A673 (cell line): ENCODE measurements at regions not wholly inside any gene's neighbourhood (a gene's known extent, or its start where the extent isn't known, plus 50 kb on each side); places are given as distances from the start of the nearest gene placed in this dataset.

Experiments
- BruUV-seq: library from RNA; stranded (reverse); fragments of 400-500 nt; replicated peaks from 2 replicates; lab custom pipeline; 2021; lab: Mats Ljungman, UMichigan
- CTCF ChIA-PET: fragments of 300-600 bp; sonication (Branson Sonifier 250); formaldehyde crosslinking; loops from one replicate; lab custom pipeline; 2022; ENCODE audit warnings: antibody characterized with exemption; lab: Charles Lee
- POLR2A ChIA-PET: fragments of 300-600 bp; sonication (Branson Sonifier 250); formaldehyde crosslinking; loops from one replicate; lab custom pipeline; 2022; ENCODE audit warnings: antibody characterized with exemption; ENCODE audit not compliant: low non-redundant PET; lab: Charles Lee
- DNase-seq: peaks from one replicate; pipeline ENCODE4 v3.0.0-alpha.2; 2015; ENCODE audit warnings: low spot score
- H3K27ac ChIP-seq: fragments of 200-600 bp; sonication (generic); 2 replicates; pipeline ENCODE4 v1.5.1; 2016; ENCODE audit warnings: mixed run types, low read depth, mild to moderate bottlenecking, mixed read lengths, antibody characterized with exemption, low read length; ENCODE audit not compliant: poor library complexity, severe bottlenecking
- H3K27me3 ChIP-seq: fragments of 200-600 bp; sonication (generic); replicated peaks from 2 replicates; pipeline ENCODE4 v1.6.1; 2017; ENCODE audit warnings: mixed run types, low read depth, mild to moderate bottlenecking, mixed read lengths, antibody characterized with exemption, low read length; ENCODE audit not compliant: insufficient read depth, poor library complexity
- H3K36me3 ChIP-seq: fragments of 200-600 bp; sonication (generic); 2 replicates; pipeline ENCODE4 v1.6.1; 2016; ENCODE audit warnings: mixed run types, mild to moderate bottlenecking, mixed read lengths, antibody characterized with exemption, low read length; ENCODE audit not compliant: insufficient read depth, poor library complexity, severe bottlenecking
- H3K4me1 ChIP-seq: fragments of 200-600 bp; sonication (generic); 2 replicates; pipeline ENCODE4 v1.6.1; 2017; ENCODE audit warnings: mixed run types, mild to moderate bottlenecking, mixed read lengths, antibody characterized with exemption, low read length; ENCODE audit not compliant: insufficient read depth, poor library complexity, severe bottlenecking
- H3K4me3 ChIP-seq: fragments of 200-600 bp; sonication (generic); 2 replicates; pipeline ENCODE4 v1.5.1; 2016; ENCODE audit warnings: low read depth, mixed run types, mild to moderate bottlenecking, mixed read lengths, low read length; ENCODE audit not compliant: poor library complexity, severe bottlenecking
- H3K9me3 ChIP-seq: fragments of 200-600 bp; sonication (generic); 2 replicates; pipeline ENCODE4 v1.6.1; 2016; ENCODE audit warnings: mixed run types, low read depth, mild to moderate bottlenecking, mixed read lengths, antibody characterized with exemption, low read length; ENCODE audit not compliant: poor library complexity, severe bottlenecking
- EZH2 ChIP-seq: fragments of 200-600 bp; sonication (generic); IDR thresholded peaks from 2 replicates; pipeline ENCODE4 v1.6.1; 2017; ENCODE audit warnings: borderline replicate concordance, low read depth, mild to moderate bottlenecking, mixed read lengths, antibody characterized with exemption, low read length; ENCODE audit not compliant: poor library complexity, severe bottlenecking
- intact Hi-C: fragments of 100-400 bp; cut with micrococcal nuclease; formaldehyde crosslinking; loops from one replicate; pipeline ENCODE4 v1.10.0; 2022; ENCODE audit not compliant: unreplicated experiment
- TF ChIP-seq, protein P1 (sequence below): fragments of 300-800, 200-600 bp; sonication (generic); conservative IDR thresholded peaks from 2 replicates; pipeline ENCODE4 v1.5.1; 2017; ENCODE audit warnings: low read depth, mild to moderate bottlenecking, antibody characterized with exemption, low read length, moderate library complexity, mixed read lengths

GRCh38 chr6:168746013-168746412 is 305.0 kb downstream of the SMOC2 start:
- Histone ChIP-seq H3K27ac (no peak overlapping the region), H3K36me3 (no peaks in the 10 kb centered on the region), H3K4me3 (no peak overlapping the region), H3K4me1 (no peaks in the 10 kb centered on the region), H3K27me3 (no peaks in the 10 kb centered on the region), H3K9me3 (no peaks in the 10 kb centered on the region)
- DNase-seq, result no peak
- TF ChIP-seq, protein P1, sequence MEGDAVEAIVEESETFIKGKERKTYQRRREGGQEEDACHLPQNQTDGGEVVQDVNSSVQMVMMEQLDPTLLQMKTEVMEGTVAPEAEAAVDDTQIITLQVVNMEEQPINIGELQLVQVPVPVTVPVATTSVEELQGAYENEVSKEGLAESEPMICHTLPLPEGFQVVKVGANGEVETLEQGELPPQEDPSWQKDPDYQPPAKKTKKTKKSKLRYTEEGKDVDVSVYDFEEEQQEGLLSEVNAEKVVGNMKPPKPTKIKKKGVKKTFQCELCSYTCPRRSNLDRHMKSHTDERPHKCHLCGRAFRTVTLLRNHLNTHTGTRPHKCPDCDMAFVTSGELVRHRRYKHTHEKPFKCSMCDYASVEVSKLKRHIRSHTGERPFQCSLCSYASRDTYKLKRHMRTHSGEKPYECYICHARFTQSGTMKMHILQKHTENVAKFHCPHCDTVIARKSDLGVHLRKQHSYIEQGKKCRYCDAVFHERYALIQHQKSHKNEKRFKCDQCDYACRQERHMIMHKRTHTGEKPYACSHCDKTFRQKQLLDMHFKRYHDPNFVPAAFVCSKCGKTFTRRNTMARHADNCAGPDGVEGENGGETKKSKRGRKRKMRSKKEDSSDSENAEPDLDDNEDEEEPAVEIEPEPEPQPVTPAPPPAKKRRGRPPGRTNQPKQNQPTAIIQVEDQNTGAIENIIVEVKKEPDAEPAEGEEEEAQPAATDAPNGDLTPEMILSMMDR, result no peak
- TF ChIP-seq EZH2, result no peak
- BruUV-seq, result no TSS peak
- ChIA-PET CTCF (no interaction called here), POLR2A (no interaction called here)
- intact Hi-C loops, result no loop called here

DNA sequence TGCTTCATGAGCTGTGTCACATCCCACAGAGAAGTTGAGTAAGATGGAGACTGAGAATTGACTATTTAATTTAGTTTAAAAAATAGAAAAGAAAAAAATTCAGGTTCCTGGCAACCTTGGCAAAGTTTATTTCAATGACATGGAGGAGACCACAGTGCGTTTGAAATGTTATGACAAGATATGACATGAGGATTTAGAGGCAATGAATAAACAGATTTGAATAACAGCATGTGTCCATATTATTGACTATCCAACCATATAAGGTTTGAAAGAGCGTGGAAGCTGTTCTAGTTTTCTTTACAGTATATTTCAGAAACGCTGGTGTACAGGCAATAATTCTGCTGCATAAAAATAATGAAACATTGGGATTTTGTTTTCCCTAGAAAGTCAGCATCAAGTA is 303.9 kb downstream of the SMOC2 start:
- no TSS peak for BruUV-seq
- Histone ChIP-seq H3K4me3 (no peak overlapping the region), H3K9me3 (no peaks in the 10 kb centered on the region), H3K27ac (no peak overlapping the region), H3K4me1 (no peaks in the 10 kb centered on the region), H3K27me3 (no peaks in the 10 kb centered on the region), H3K36me3 (no peaks in the 10 kb centered on the region)
- intact Hi-C loops, result no loop called here
- TF ChIP-seq, protein P1, result no peak
- TF ChIP-seq EZH2, result no peak
- CTCF ChIA-PET, result interaction anchor here (0.7 kb wide), 1 partner anchor 16 kb away, joined by 5 read pairs; no protein-coding TSS in a partner anchor
- no peak for DNase-seq
- POLR2A ChIA-PET, result no interaction called here

- CTCF ChIA-PET, result no interaction called here
- no peak overlapping the region for H3K27ac ChIP-seq
- no peak for DNase-seq
- no peaks in the 10 kb centered on the region for H3K36me3 ChIP-seq
- H3K27me3 ChIP-seq, result no peaks in the 10 kb centered on the region
- TF ChIP-seq, protein P1, result no peak
- no peak for TF ChIP-seq EZH2
- intact Hi-C loops, result no loop called here
- no TSS peak for BruUV-seq
- H3K4me1 ChIP-seq, result no peaks in the 10 kb centered on the region
- POLR2A ChIA-PET, result no interaction called here
- no peak overlapping the region for H3K4me3 ChIP-seq
- peaks cover 9% of the 10 kb centered on the region for H3K9me3 ChIP-seq
Observed at GRCh38 chr6:168741942-168742782, 301.2 kb downstream of the SMOC2 start.
